ENCODE measurements at regions not wholly inside any gene's neighbourhood (a gene's known extent, or its start where the extent isn't known, plus 50 kb on each side); places are given as distances from the start of the nearest gene placed in this dataset.

DNA sequence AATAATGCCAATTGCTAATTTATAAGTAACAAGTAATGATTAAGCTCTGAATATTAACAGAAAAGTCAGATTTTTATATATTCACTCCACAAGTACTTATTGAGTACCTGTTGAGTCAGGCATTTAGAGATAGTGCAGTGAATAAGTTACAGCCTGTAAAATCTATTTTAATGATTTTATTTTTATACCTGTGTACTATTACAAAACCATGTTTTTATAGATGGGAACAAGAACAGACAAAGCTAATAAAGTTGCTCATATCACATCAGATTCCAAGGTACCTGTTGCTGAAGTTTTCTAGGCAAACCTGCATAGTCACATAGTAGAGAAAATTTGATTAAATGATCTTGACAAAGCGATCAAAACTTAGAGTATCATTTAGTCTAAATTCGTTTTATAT is 623.7 kb downstream of the EFNA5 start:
- intact Hi-C loops (cut with micrococcal nuclease; ENCODE audit: unreplicated experiment), result no loop called here
- H3K36me3 ChIP-seq (ENCODE audit: insufficient read depth, low read length), result no peaks in the 10 kb centered on the region
- H4K20me1 ChIP-seq (ENCODE audit: insufficient read depth, low read length), result no peaks in the 10 kb centered on the region
- ChIA-PET POLR2A (interaction anchor here (0.7 to 1.1 kb wide), 4 partner anchors 9 to 839 kb away, joined by 3 read pairs; no protein-coding TSS in a partner anchor), CTCF (ENCODE audit: unreplicated experiment) (no interaction called here)
- no peaks in the 10 kb centered on the region for H3K79me2 ChIP-seq (ENCODE audit: insufficient read depth, low read depth, low read length)
- no peak overlapping the region for H3K4me2 ChIP-seq (ENCODE audit: low read length)
- H3K4me3 ChIP-seq (ENCODE audit: low read depth, low read length, poor library complexity, severe bottlenecking), result no peak overlapping the region
- BruUV-seq (replicated peaks), result no TSS peak
- no peaks in the 10 kb centered on the region for H3K9me3 ChIP-seq (ENCODE audit: low read length)
- H3K4me1 ChIP-seq (ENCODE audit: insufficient read depth, low read length, poor library complexity, severe bottlenecking), result no peaks in the 10 kb centered on the region
- H2AFZ ChIP-seq (ENCODE audit: low read length), result no peak overlapping the region
- no peak for TF ChIP-seq EZH2phosphoT487 (IDR thresholded peaks at IDR 0.05; ENCODE audit: borderline replicate concordance, low read depth, low read length)
- TF ChIP-seq, protein P1, sequence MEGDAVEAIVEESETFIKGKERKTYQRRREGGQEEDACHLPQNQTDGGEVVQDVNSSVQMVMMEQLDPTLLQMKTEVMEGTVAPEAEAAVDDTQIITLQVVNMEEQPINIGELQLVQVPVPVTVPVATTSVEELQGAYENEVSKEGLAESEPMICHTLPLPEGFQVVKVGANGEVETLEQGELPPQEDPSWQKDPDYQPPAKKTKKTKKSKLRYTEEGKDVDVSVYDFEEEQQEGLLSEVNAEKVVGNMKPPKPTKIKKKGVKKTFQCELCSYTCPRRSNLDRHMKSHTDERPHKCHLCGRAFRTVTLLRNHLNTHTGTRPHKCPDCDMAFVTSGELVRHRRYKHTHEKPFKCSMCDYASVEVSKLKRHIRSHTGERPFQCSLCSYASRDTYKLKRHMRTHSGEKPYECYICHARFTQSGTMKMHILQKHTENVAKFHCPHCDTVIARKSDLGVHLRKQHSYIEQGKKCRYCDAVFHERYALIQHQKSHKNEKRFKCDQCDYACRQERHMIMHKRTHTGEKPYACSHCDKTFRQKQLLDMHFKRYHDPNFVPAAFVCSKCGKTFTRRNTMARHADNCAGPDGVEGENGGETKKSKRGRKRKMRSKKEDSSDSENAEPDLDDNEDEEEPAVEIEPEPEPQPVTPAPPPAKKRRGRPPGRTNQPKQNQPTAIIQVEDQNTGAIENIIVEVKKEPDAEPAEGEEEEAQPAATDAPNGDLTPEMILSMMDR (conservative IDR thresholded peaks at IDR 0.05; ENCODE audit: low read length), result no peak
- DNase-seq (ENCODE audit: low spot score), result no peak
- H3K9me2 ChIP-seq (ENCODE audit: insufficient read depth, low read length), result no peaks in the 10 kb centered on the region
- H3K27ac ChIP-seq (ENCODE audit: low read depth, low read length, poor library complexity, severe bottlenecking), result no peak overlapping the region

DNA sequence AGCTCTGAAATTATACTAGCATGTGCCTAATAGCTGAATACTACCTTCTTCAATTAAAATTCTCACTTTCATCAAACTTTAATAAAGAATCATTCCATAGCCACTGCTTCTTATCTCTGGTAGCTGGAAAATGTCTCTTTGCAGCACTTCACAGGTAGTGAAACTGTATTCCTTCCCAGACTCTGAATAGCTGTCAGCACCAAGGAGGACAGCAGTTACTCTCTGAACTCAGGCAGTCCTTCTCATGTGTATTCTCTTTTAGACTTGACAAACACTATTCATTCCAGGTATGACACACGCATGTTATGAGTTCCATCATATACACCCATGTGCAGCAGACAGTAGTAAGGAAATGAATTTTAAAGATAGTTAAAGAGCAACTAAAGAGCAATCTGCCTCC is 627.1 kb downstream of the EFNA5 start:
- Histone ChIP-seq H3K4me1 (ENCODE audit: insufficient read depth, low read length, poor library complexity, severe bottlenecking) (no peaks in the 10 kb centered on the region), H3K4me2 (ENCODE audit: low read length) (no peak overlapping the region), H3K4me3 (ENCODE audit: low read depth, low read length, poor library complexity, severe bottlenecking) (no peak overlapping the region), H3K9me2 (ENCODE audit: insufficient read depth, low read length) (no peaks in the 10 kb centered on the region), H3K36me3 (ENCODE audit: insufficient read depth, low read length) (no peaks in the 10 kb centered on the region), H3K79me2 (ENCODE audit: insufficient read depth, low read depth, low read length) (no peaks in the 10 kb centered on the region), H2AFZ (ENCODE audit: low read length) (no peak overlapping the region), H4K20me1 (ENCODE audit: insufficient read depth, low read length) (no peaks in the 10 kb centered on the region), H3K27ac (ENCODE audit: low read depth, low read length, poor library complexity, severe bottlenecking) (no peak overlapping the region), H3K9me3 (ENCODE audit: low read length) (no peaks in the 10 kb centered on the region)
- POLR2A ChIA-PET, result no interaction called here
- TF ChIP-seq, protein P1 (conservative IDR thresholded peaks at IDR 0.05; ENCODE audit: low read length), result no peak
- TF ChIP-seq EZH2phosphoT487 (IDR thresholded peaks at IDR 0.05; ENCODE audit: borderline replicate concordance, low read depth, low read length), result no peak
- no peak for DNase-seq (ENCODE audit: low spot score)
- BruUV-seq (replicated peaks), result no TSS peak
- CTCF ChIA-PET (ENCODE audit: unreplicated experiment), result no interaction called here
- intact Hi-C loops (cut with micrococcal nuclease; ENCODE audit: unreplicated experiment), result no loop called here

DNA sequence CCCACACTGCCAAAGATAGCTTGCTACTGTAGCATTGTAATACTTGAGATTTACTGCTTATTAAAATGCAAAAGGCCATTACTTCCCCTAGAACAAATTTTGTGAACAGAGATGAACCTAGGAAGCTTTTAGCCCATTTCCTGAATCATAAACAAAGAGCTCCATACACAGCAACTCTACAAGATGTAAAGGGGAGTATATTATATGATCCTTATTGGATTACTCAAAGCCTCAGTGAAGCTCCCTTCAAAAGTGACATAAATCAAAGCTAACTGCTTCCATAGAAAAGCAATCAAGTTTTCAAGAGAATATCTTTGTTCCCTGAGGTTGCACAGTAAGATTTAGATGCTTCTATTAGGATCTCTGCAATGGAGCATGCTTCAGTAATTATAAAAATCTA is 629.8 kb downstream of the EFNA5 start:
- H3K79me2 ChIP-seq (ENCODE audit: insufficient read depth, low read depth, low read length), result no peaks in the 10 kb centered on the region
- H2AFZ ChIP-seq (ENCODE audit: low read length), result no peak overlapping the region
- CTCF ChIA-PET (ENCODE audit: unreplicated experiment), result no interaction called here
- intact Hi-C loops (cut with micrococcal nuclease; ENCODE audit: unreplicated experiment), result no loop called here
- no peaks in the 10 kb centered on the region for H4K20me1 ChIP-seq (ENCODE audit: insufficient read depth, low read length)
- no peak for TF ChIP-seq EZH2phosphoT487 (IDR thresholded peaks at IDR 0.05; ENCODE audit: borderline replicate concordance, low read depth, low read length)
- TF ChIP-seq, protein P1 (conservative IDR thresholded peaks at IDR 0.05; ENCODE audit: low read length), result no peak
- BruUV-seq (replicated peaks), result no TSS peak
- no peak overlapping the region for H3K27ac ChIP-seq (ENCODE audit: low read depth, low read length, poor library complexity, severe bottlenecking)
- no peak overlapping the region for H3K4me2 ChIP-seq (ENCODE audit: low read length)
- H3K4me1 ChIP-seq (ENCODE audit: insufficient read depth, low read length, poor library complexity, severe bottlenecking), result no peaks in the 10 kb centered on the region
- no peaks in the 10 kb centered on the region for H3K36me3 ChIP-seq (ENCODE audit: insufficient read depth, low read length)
- H3K9me3 ChIP-seq (ENCODE audit: low read length), result no peaks in the 10 kb centered on the region
- POLR2A ChIA-PET, result interaction anchor here (0.6 to 1.4 kb wide), 6 partner anchors 9 to 633 kb away, joined by 3 to 5 read pairs (median 3); no protein-coding TSS in a partner anchor
- no peaks in the 10 kb centered on the region for H3K9me2 ChIP-seq (ENCODE audit: insufficient read depth, low read length)
- DNase-seq (ENCODE audit: low spot score), result no peak
- no peak overlapping the region for H3K4me3 ChIP-seq (ENCODE audit: low read depth, low read length, poor library complexity, severe bottlenecking)
